TTC549 (cell line): ENCODE measurements at regions not wholly inside any gene's neighbourhood (a gene's known extent, or its start where the extent isn't known, plus 50 kb on each side); places are given as distances from the start of the nearest gene placed in this dataset.

Experiments
- FAIRE-seq: peaks from 2 replicates; lab custom pipeline; 2012; peaks lifted over from hg19 to GRCh38; lab: Jason Lieb, UNC

GRCh38 chr9:88696501-88696900 lies 161.5 kb downstream of the NXNL2 start:
- FAIRE-seq, result no peak

- FAIRE-seq, result no peak
Observed at GRCh38 chr9:88697764-88698432, 162.9 kb downstream of the NXNL2 start.

GRCh38 chr9:88702985-88703384 lies 168.0 kb downstream of the NXNL2 start:
- FAIRE-seq, result no peak

GRCh38 chr9:88706193-88707113 lies 171.5 kb downstream of the NXNL2 start:
- FAIRE-seq, result no peak

- FAIRE-seq, result no peak
Observed at GRCh38 chr9:88710449-88710848, 175.5 kb downstream of the NXNL2 start.

GRCh38 chr9:88711719-88712118 lies 176.7 kb downstream of the NXNL2 start:
- no peak for FAIRE-seq

- FAIRE-seq, result no peak
Observed at GRCh38 chr9:88712484-88712883, 177.5 kb downstream of the NXNL2 start.

GRCh38 chr9:88713010-88713409 lies 178.0 kb downstream of the NXNL2 start:
- FAIRE-seq, result no peak

- no peak for FAIRE-seq
Observed at GRCh38 chr9:88716596-88717290, 181.8 kb downstream of the NXNL2 start.

GRCh38 chr9:88721025-88721424 lies 186.0 kb downstream of the NXNL2 start:
- no peak for FAIRE-seq

- no peak for FAIRE-seq
Observed at GRCh38 chr9:88721495-88722279, 186.7 kb downstream of the NXNL2 start.

- no peak for FAIRE-seq
Observed at GRCh38 chr9:88722753-88723152, 187.8 kb downstream of the NXNL2 start.

GRCh38 chr9:88723751-88724150 lies 188.8 kb downstream of the NXNL2 start:
- no peak for FAIRE-seq

GRCh38 chr9:88724331-88724730 lies 189.4 kb downstream of the NXNL2 start:
- no peak for FAIRE-seq

- no peak for FAIRE-seq
Observed at GRCh38 chr9:88725300-88726019, 190.5 kb downstream of the NXNL2 start.

GRCh38 chr9:88726803-88727202 lies 191.8 kb downstream of the NXNL2 start:
- no peak for FAIRE-seq

- FAIRE-seq, result no peak
Observed at GRCh38 chr9:88730780-88731179, 195.8 kb downstream of the NXNL2 start.

- no peak for FAIRE-seq
Observed at GRCh38 chr9:88732128-88732527, 197.2 kb downstream of the NXNL2 start.

GRCh38 chr9:88733651-88734421 lies 198.9 kb downstream of the NXNL2 start:
- no peak for FAIRE-seq

GRCh38 chr9:88734527-88734926 lies 199.5 kb downstream of the NXNL2 start:
- no peak for FAIRE-seq
